ENCODE measurements at regions not wholly inside any gene's neighbourhood (a gene's known extent, or its start where the extent isn't known, plus 50 kb on each side); places are given as distances from the start of the nearest gene placed in this dataset.

DNA sequence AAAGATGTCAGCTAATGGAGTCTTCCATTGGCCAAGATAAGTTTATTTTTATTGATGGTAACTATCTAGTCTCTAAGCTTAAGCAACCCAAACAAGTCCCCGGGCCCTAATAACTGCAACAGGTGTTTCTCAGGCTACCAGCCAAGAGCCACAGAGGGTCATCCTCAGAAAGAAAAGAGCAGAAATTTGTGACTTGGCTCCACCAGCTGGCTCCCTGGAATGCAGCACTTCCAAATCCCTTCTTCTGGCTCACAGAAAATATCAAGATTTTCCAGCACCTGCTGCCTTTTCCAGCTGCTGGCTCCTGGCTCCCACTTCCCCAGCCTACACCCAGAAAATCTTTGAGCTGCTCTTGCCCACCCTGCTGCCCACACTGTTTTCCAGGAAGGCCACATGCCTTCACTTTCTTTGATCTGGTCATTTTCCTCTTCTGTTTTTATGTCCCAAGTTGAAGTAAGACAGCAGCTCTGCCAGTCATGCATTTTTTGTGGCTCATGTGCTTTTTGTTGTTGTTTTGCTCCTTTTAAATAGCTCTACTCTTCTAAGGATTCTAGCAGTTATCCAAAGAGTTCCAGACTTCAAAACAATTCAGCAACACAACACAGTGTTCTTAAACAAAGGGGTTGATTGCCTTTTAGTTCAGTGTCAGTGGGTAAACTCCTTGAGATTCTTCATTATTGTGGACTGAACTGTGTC lies 151.0 kb upstream of the SMLR1 start:
- TF ChIP-seq FOXP2 (optimal IDR thresholded peaks at IDR 0.05; ENCODE audit: borderline replicate concordance, extremely low read depth, extremely low read length, insufficient read depth), result no peak
- TF ChIP-seq, protein P1, sequence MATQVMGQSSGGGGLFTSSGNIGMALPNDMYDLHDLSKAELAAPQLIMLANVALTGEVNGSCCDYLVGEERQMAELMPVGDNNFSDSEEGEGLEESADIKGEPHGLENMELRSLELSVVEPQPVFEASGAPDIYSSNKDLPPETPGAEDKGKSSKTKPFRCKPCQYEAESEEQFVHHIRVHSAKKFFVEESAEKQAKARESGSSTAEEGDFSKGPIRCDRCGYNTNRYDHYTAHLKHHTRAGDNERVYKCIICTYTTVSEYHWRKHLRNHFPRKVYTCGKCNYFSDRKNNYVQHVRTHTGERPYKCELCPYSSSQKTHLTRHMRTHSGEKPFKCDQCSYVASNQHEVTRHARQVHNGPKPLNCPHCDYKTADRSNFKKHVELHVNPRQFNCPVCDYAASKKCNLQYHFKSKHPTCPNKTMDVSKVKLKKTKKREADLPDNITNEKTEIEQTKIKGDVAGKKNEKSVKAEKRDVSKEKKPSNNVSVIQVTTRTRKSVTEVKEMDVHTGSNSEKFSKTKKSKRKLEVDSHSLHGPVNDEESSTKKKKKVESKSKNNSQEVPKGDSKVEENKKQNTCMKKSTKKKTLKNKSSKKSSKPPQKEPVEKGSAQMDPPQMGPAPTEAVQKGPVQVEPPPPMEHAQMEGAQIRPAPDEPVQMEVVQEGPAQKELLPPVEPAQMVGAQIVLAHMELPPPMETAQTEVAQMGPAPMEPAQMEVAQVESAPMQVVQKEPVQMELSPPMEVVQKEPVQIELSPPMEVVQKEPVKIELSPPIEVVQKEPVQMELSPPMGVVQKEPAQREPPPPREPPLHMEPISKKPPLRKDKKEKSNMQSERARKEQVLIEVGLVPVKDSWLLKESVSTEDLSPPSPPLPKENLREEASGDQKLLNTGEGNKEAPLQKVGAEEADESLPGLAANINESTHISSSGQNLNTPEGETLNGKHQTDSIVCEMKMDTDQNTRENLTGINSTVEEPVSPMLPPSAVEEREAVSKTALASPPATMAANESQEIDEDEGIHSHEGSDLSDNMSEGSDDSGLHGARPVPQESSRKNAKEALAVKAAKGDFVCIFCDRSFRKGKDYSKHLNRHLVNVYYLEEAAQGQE (IDR thresholded peaks at IDR 0.05; ENCODE audit: insufficient read depth in 1 of 2, low read depth in 2 of 2, low read length in 2 of 2), result no peak
- TF ChIP-seq TAF1 (IDR thresholded peaks at IDR 0.05; ENCODE audit: borderline replicate concordance, insufficient read depth, low read length), result no peak
- TF ChIP-seq POLR2AphosphoS5 (IDR thresholded peaks at IDR 0.05; ENCODE audit: low read depth, low read length), result no peak
- TF ChIP-seq SIN3A (IDR thresholded peaks at IDR 0.05; ENCODE audit: borderline replicate concordance, insufficient read depth, low read length), result no peak

GRCh38 chr6:130676773-130677144 lies 150.4 kb upstream of the SMLR1 start:
- TF ChIP-seq SIN3A (IDR thresholded peaks at IDR 0.05; ENCODE audit: borderline replicate concordance, insufficient read depth, low read length), result no peak
- no peak for TF ChIP-seq TAF1 (IDR thresholded peaks at IDR 0.05; ENCODE audit: borderline replicate concordance, insufficient read depth, low read length)
- TF ChIP-seq, protein P1 (IDR thresholded peaks at IDR 0.05; ENCODE audit: insufficient read depth in 1 of 2, low read depth in 2 of 2, low read length in 2 of 2), result no peak
- no peak for TF ChIP-seq FOXP2 (optimal IDR thresholded peaks at IDR 0.05; ENCODE audit: borderline replicate concordance, extremely low read depth, extremely low read length, insufficient read depth)
- TF ChIP-seq POLR2AphosphoS5 (IDR thresholded peaks at IDR 0.05; ENCODE audit: low read depth, low read length), result no peak

- no peak for TF ChIP-seq TAF1 (IDR thresholded peaks at IDR 0.05; ENCODE audit: borderline replicate concordance, insufficient read depth, low read length)
- TF ChIP-seq FOXP2 (optimal IDR thresholded peaks at IDR 0.05; ENCODE audit: borderline replicate concordance, extremely low read depth, extremely low read length, insufficient read depth), result no peak
- TF ChIP-seq POLR2AphosphoS5 (IDR thresholded peaks at IDR 0.05; ENCODE audit: low read depth, low read length), result no peak
- TF ChIP-seq SIN3A (IDR thresholded peaks at IDR 0.05; ENCODE audit: borderline replicate concordance, insufficient read depth, low read length), result no peak
- TF ChIP-seq, protein P1 (IDR thresholded peaks at IDR 0.05; ENCODE audit: insufficient read depth in 1 of 2, low read depth in 2 of 2, low read length in 2 of 2), result no peak
Measured at GRCh38 chr6:130677312-130677711, 149.9 kb upstream of the SMLR1 start.

- TF ChIP-seq SIN3A (IDR thresholded peaks at IDR 0.05; ENCODE audit: borderline replicate concordance, insufficient read depth, low read length) (no peak), FOXP2 (optimal IDR thresholded peaks at IDR 0.05; ENCODE audit: borderline replicate concordance, extremely low read depth, extremely low read length, insufficient read depth) (no peak), TAF1 (IDR thresholded peaks at IDR 0.05; ENCODE audit: borderline replicate concordance, insufficient read depth, low read length) (no peak), POLR2AphosphoS5 (IDR thresholded peaks at IDR 0.05; ENCODE audit: low read depth, low read length) (no peak)
- TF ChIP-seq, protein P1 (IDR thresholded peaks at IDR 0.05; ENCODE audit: insufficient read depth in 1 of 2, low read depth in 2 of 2, low read length in 2 of 2), result no peak
Measured at GRCh38 chr6:130677766-130678165, 149.4 kb upstream of the SMLR1 start.

Data from PFSK-1 (cell line).